Stimulated activated CD4-positive, alpha-beta T cell treated with anti-CD3 and anti-CD28 coated beads, Interleukin-12 subunit alpha, Interleukin-12 subunit beta, amount 100 ng/mL, for 4 hours (primary cell): ENCODE measurements at regions not wholly inside any gene's neighbourhood (a gene's known extent, or its start where the extent isn't known, plus 50 kb on each side); places are given as distances from the start of the nearest gene placed in this dataset.

ENCODE experiments used
- DNase-seq: peaks from one replicate; pipeline ENCODE4 v3.0.0-alpha.2; 2020

DNA sequence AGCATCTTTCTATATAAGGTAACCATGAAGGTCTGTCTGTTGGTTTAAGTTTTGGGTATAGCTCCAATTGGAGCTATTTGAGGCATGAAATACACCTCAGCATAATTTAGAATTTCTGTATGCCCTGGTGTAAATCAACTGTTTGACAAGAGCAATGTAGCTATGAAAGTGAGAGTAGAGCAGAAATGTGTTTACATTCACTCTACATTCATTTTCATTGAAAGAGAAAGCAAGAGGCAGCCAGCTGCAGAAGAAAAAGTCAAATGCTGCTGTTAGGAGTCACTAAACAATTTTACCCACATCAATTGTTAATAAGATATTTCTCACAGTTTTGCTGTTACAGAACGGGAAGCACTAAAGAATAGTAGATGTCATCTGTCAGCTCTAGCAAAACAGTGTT lies 252.5 kb downstream of the SLC6A15 start:
- no peak for DNase-seq

DNA sequence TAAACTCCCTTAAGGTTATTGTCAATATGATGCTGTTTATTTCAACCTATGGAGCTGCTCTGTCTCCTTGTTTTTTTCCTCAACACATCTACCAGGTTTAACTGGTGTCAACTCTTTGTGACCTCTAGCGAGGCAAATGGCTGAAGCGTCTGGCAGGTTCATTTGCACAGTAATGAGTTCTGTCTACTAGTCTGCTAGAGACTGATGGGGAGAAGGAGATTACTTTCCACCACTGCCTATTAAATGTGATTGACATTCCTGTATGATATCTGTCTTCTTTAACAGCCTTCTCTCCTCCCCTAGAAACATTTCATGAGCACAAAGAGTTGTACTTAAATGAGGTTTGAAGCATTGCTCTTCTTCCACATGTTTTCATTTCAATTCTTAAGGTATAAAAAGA lies 253.7 kb downstream of the SLC6A15 start:
- no peak for DNase-seq

DNA sequence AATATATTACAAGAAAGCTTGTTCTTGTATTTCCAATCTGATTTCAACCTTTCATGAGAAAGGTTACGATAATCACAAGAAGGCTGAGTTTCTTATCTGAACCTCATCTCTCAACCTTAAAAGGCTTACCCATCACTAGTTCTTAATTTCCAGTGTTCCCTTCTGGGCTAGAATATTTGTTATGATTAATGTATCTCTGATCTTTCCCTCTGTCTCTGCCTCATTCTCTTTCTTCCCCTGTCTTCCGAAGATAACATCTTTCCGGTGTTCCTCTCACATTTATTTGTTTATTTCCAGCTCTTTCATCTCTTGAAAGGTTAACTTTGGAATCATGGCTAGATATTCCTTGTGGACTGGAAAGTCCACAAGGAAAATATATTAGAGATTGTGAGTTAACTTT lies 255.9 kb downstream of the SLC6A15 start:
- DNase-seq, result no peak

DNA sequence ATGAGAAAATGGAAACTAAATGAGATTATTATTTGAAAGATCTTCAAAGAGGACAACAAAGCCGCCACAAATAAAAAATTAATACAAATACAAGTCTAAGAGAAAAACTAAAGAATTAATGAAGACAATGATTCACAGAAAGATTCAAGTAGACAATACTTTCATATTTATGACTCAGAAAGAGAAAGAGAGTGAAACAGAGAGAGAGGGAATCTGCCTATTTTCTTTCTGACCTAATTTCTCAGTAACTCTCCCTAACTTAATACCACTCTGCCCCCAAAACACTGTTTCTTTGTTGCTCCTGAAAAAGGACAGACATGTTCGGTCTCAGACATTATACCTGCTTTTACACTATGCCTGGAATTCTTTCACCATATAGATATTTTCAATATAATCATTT lies 259.1 kb downstream of the SLC6A15 start:
- DNase-seq, result no peak

DNA sequence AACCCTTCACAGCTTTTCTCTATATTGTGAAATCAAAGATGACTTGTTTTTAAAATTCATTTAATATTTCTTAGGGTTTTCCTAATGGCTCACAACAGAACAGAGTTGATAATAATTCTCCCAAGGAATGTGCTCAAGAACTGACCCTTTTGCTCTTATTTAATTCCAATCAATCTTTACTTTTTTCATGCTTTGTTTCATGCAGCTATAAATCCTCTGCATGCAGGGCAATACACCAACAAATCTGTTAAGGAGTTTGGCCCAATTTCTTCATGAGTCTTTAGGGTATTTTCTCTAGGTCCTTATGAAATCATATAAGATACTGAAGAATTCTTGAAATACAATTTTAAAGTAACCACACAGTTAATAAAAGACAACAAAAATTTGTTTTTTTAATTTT lies 264.2 kb downstream of the SLC6A15 start:
- DNase-seq, result no peak

DNA sequence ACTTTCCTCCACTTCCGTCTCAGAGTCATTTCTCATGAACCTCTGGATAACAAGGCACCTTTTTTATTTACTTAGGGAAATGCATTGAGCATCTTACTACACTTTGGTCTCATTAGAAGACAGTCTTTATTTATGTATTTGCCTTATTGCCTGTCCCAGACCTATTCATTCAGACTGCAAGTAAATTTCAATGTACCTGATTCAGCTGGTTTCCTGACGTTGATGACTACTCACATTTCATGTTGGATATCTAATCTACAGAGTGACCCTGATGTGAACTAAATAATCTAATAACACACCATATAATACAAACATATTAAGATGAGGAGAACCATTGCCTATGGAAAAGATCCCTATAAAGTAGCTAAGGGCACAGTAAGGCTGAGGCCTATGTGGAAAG lies 267.7 kb downstream of the SLC6A15 start:
- DNase-seq, result no peak

DNA sequence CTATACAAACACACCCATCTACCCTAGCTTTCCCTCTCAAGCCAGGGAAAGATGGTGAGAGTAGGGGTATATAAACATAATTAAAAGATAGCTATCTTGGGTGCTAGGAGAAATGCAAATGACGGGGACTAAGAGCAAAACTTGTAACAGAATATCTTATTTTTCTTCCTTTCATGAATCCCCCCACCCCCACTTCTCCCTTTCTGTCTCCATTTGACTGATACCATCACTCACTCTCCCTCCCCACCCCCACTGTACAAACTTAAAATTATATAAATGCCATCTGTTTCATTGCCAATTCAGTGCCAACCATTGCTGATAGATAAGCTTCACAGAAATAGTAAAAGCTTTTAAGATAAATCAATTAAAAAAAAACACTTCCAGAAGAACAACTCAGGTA lies 268.6 kb downstream of the SLC6A15 start:
- DNase-seq, result no peak

DNA sequence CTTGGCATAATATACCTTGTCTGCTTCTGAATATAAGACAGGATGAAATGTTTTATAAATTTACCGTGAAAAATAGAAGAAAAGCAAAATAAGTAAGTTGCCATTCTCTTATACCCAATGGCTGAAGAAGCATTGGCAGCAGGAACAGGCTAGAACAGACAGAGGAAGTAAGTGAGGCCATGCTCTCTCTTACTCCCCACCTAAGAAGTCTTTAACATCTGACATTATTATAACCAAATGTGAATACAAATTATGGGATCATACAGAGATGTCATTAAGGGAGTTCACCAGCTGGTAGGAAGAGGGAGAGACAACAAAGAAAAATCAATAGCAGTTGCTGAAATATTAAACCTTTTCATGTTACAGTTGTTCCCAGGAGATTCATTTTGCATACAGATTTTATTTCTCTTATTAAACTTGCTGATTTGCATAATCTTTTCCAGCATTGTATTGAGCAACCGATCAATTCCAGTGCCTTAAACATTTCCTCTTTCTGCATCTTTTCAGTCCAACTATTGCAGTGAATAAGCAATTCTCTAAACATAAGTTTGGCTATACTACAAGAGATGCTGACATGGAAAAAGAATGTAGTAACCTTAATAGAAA lies 270.6 kb downstream of the SLC6A15 start:
- no peak for DNase-seq

DNA sequence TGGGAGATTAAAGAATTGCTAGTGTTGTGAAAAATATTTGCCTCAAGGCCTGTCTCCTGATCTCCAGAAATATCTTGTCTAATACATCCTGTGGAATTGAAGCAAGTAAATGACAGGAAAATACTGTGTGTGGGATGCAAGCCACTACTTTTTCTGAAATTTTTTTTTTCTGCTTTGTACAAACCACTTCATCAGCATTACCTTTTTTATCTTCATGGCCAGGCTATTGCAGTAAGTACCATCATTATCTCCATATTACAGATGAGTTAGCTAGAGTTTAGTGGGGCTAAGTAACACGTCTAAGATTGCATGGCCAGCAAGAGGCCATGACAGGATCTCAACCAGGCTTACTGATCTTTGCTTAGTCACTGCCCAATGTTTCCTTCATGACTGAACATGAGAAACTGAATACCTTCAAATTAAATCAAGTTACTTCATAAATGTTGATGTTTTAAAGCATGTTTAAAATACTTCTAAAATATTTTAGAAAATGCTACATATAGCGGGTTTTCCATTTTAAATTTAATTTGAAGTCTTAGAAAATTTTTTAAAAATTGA lies 273.7 kb downstream of the SLC6A15 start:
- DNase-seq, result no peak

DNA sequence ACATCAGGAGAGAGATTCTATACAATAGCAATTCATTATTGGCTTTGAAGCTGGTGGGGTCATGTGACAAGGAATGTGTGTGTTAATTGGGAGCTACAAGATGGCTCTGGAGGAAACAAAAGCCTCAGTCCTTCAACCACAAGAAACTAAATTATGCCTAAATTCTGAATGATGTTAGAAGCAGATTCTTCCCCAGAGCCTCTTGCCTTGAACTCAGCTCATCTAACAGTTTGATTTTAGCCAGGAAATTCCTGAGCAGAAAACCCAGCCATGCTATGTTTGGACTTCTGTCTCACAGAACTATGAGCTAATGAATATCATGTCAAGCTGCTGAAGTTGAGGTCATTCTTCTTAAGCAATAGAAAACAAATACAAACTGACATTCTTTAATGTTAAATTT lies 274.7 kb downstream of the SLC6A15 start:
- no peak for DNase-seq

DNA sequence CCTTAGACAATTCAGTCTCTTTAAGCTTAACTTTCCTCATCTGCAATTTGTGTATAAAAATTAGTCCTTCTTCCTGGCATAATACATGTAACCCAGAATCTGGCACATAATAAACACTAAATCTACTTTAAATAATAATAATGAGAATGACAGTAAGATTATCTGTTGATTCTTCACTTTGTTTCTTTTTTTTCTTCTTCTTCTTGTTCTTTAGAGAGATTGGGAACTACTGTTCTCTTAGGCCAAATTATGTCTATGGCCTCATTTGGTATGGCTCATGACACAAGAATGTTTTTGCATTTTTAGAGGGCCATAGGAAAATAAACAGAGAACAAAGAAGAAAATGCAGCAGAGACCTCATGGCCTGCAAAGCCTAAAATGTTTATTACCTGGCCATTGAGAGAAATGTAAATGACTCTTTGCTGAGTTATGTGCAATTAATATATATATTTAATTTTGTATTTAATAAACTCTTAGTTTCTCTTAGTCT lies 275.8 kb downstream of the SLC6A15 start:
- no peak for DNase-seq

DNA sequence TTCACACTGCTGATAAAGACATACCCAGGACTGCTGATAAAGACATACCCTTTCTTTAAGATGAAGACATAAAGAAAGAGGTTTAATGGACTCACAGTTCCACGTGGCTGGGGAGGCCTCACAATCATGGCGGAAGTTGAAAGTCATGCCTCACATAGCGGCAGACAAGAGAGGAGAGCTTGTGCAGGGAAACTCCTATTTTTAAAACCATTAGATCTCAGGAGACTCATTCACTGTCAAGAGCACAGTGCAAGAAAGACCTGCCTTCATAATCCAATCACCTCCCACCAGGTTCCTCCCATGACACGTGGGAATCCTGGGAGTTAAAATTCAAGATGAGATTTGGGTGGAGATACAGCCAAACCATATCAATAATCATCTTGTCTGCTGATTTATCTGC lies 278.1 kb downstream of the SLC6A15 start:
- no peak for DNase-seq

DNA sequence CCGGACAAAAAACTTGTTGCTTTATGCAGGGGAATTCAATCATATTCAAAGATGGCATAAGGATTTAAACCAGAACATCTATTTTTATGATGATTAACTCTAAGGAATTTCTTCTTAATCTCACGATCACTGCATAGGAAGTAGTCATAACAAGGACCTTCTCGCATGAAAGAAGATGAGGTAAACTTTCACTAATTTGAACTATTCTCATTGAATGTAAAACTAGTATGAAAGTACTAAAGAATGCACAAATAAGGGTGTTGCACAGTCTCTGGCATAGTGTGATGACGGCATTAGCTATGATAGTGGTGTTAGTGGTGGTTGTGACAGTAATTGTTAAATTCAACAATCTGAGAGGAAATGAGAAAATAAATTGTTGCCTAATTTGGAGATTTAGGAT lies 280.0 kb downstream of the SLC6A15 start:
- no peak for DNase-seq

DNA sequence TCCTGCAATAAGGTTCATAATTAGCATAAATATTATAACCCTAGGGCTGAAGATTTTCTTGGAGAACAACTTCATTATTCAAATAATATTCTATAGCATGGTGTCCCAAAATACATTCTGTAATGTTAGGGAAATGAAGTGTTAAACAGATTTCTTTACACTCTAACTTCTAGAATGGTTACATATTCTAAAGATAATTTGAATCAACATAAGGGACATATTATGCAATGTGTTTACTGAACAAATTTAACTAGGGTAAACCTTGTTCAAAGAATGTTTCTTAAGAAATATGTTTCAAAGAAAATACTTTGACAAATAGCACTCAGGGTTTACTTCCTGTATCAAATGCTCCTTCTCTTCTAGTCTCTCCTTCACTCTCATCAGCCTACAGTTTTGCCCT lies 281.6 kb downstream of the SLC6A15 start:
- DNase-seq, result no peak

DNA sequence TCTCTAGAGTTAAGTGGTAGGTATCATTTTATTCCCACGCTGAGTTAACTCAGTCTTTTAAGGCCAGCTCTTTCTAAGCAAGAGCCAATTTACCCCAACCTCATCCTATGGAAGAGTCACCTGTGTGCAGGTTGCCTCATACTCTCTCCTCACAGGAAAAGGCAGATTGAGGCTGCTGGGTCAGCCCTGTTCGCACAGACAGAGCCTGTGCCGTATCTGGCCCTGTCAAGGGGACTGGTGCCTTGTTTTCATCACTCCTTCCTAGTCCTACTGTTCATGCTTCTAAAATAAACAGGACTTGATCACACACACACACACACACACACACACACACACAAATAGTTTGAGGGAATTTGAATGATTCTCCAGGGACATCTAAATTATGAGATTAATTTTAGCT lies 285.0 kb downstream of the SLC6A15 start:
- no peak for DNase-seq

DNA sequence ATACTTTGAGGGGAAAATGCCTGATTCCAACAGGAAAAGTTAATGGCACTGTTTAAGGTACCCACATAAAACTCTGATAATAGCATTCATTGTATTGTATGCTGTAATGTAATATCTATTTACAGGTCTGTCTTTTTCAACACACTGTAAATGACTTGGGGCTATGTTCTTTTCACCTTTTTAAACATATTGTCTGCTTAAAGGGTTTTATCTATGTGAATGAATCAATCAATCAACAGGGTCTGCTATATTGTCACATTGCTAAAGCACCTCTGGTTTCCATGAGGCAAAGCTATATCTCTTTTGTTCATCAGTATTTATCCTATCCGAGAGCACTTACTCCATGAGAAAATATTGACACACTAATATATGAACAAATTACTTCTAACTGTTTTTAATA lies 288.0 kb downstream of the SLC6A15 start:
- no peak for DNase-seq

DNA sequence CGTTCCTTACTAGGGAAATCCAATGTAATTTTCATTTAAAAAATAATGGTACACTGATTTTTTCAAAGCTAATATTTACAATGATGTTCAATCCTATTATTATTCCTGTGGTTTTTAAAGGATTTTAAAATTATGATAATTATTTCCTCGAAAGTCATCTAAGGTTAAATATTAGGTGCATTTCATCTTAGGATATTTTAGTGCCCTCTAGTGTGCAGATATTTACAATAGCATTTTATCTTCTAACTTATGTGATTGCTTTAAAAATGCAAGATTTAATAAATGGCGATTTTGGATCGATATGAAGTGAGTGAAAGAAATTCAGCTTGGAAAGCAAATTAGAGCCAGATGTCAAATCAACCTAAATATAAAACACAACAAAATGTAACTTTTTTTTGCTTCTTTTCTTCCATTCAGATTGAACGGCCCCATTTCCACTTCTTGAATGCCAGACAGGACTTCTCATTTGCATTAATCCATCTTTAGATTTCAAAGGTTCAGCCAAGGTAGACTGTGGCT lies 293.5 kb downstream of the SLC6A15 start:
- no peak for DNase-seq

DNA sequence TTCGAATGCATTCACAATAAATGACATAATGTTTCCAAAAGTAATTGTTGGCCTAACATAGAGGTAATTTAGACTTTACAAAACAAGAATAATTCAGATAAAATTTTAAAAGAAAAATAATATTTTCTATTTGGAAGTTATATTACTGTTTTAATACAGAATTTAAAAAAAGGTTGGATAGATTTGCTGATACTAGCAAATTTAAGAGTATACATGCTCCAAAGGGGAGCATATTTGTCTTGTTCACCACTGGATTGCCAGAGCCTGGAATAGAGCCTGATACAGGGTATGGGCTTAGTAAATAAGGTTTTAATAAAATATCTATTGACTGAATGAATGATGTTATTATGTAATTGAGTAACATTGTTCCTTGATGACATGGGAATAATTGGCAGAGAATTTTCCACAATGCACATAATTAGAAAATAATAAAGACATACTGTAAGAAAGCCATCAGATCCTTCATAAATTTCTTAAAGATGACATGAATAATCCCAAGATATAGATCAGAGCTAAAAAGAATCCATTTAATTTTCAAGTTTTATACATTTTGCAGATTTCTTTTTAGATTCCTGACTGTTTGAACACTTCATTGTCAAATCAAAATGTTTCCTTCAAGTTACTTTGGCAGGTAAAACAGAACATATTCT lies 305.3 kb downstream of the SLC6A15 start:
- DNase-seq, result no peak

DNA sequence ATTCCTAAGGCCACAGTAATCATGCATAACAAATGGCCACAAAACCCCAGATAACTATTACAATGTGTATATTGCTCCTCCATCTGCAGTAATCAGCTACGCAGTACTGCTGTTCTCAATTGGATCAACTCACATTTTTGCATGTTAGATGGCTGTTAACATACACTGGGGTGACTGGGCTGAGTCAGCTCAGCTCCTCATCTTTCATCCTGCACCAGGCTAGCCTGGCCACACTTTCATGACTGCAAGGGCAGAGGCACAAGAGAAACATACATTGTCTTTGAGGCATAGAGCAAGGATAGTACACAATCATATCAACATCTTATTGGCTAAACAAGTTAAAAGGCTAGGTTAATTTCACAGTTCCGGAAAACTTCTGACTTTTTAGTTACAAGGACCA lies 306.6 kb downstream of the SLC6A15 start:
- no peak for DNase-seq

DNA sequence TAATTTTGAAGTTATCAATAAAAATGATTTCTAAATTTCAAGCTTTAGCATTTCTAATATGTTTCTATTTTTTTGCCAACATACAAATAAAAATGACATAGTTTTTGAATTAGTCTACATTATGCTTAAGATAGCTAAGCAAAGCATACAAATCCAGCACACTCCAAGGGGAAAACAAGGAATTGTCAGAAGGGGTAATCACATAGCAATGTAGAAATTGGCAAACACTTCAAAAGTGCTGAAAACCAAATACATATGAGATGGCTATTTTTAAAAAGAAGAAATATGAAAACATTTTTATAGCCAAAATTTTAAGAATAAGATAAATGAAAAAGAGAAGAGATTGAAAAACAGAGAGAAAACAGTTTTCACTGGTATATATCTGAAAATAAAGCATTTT lies 308.0 kb downstream of the SLC6A15 start:
- DNase-seq, result no peak

DNA sequence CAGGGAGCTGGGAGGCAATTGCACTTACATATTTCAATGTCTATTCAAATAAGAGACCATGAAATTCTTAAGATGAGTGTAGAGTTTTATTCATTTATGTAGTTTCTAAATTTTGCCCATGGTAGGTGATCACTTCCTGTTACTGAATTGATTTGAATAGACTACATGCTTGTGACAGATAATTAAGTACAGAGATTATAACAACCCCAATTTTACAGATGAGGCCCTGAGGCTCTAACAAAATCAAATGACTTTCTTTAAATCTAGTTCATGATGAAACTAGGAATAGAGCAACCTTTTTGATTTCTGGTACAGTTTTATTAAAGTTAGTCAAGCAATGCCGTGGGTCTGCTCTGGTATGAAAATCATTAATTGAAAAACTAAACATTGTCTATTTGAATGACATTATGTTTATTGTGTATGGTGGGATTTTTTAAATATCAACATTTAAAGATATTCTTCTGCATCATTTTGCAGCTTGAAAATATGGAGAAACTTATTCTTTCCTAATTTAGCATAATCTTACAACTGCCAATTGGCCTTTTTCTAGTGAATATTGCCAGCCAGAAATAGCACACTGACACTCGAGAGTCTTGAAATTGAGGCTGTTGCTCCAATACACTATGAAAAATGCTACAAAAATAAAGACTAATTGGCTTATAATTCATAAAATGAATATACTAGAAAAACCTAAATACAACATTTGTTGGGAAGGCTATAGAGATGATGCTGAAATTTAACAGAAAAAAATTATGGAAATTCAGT lies 308.9 kb downstream of the SLC6A15 start:
- DNase-seq, result no peak

DNA sequence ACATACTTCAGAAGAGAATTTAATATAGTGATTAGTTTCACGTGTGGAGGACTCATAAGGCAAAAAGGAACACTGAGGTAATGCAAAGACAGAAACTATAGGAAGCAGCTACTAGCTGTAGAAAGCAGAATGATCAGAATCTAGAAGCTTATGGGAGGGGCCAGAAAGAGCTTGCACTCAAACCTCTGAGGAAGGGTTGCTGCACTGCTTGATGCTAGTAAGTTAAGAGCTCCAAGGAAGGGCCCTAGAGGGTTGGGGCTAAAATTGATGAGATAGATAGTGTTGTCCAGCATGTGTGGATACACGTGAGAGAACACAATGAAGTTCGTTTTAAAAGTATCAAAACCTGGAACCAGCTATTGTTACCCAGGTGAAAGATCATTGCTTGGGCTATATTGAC lies 311.1 kb downstream of the SLC6A15 start:
- no peak for DNase-seq

DNA sequence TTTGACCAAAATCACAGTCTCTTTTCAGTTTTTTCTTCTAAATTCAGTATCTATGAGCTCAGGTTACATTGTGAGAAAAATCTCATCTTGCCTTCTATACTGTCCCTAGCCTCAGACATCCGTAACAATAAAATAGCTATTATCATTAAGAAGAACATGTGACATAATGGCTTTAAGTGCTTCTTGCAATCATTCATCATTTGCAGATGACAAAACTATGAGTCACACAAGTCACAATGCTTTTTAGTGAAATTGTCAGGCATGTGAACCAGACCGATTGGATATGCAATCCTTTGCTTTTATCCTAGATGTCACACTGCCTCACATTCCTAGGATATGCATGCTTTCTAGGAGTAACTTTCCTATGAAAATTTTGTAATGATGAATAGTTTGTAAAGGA lies 313.1 kb downstream of the SLC6A15 start:
- no peak for DNase-seq

DNA sequence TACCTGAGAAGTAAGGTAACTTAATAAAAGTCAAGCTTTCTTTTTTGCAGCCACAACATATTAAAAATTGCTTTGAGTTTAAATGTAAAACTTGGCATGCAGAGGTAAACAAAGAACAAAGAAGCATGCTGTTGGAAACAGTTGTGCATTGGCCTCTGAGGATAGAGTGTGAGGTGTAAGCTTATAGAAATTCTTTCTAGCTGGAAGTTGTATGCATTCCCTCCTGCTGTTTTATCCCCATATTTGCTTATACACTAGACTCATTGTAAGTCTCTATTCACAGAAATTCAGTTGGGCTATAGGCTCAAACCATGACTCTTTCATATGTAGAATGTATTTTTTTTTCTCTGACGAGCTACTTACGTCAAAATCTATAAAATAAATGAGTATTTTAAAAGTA lies 316.3 kb downstream of the SLC6A15 start:
- DNase-seq, result no peak
